Fibroblast of gingiva (primary cell): ENCODE measurements at regions not wholly inside any gene's neighbourhood (a gene's known extent, or its start where the extent isn't known, plus 50 kb on each side); places are given as distances from the start of the nearest gene placed in this dataset.
"Not testable (repeated sequence)": the region's sequence is repeated elsewhere in the genome, so short reads cannot be mapped to it uniquely, and the experiment has no call there.

Source experiments
- DNase-seq: peaks from one replicate; pipeline ENCODE4 v3.0.0-alpha.2; 2011; ENCODE audit warnings: low read depth

GRCh38 chr4:115609631-115610030 lies 496.2 kb upstream of the NDST4 start:
- no peak for DNase-seq

- DNase-seq, result no peak
Measured at GRCh38 chr4:115607311-115607710, 493.9 kb upstream of the NDST4 start.

GRCh38 chr4:115596265-115597001 lies 483.0 kb upstream of the NDST4 start:
- DNase-seq, result no peak

- DNase-seq, result no peak
Measured at GRCh38 chr4:115580901-115581300, 467.5 kb upstream of the NDST4 start.

- no peak for DNase-seq
Measured at GRCh38 chr4:115575851-115576250, 462.4 kb upstream of the NDST4 start.

- no peak for DNase-seq
Measured at GRCh38 chr4:115562506-115562905, 449.1 kb upstream of the NDST4 start.

- no peak for DNase-seq
Measured at GRCh38 chr4:115548123-115548522, 434.7 kb upstream of the NDST4 start.

- DNase-seq, result no peak
Measured at GRCh38 chr4:115537387-115537786, 424.0 kb upstream of the NDST4 start.

GRCh38 chr4:115529126-115529525 lies 415.7 kb upstream of the NDST4 start:
- no peak for DNase-seq

GRCh38 chr4:115519476-115519875 lies 406.1 kb upstream of the NDST4 start:
- not testable (repeated sequence) for DNase-seq

GRCh38 chr4:115515772-115516171 lies 402.4 kb upstream of the NDST4 start:
- no peak for DNase-seq

- no peak for DNase-seq
Measured at GRCh38 chr4:115515366-115515765, 401.9 kb upstream of the NDST4 start.

GRCh38 chr4:115514675-115515074 lies 401.3 kb upstream of the NDST4 start:
- DNase-seq, result no peak

GRCh38 chr4:115505326-115505725 lies 391.9 kb upstream of the NDST4 start:
- DNase-seq, result no peak

- DNase-seq, result no peak
Measured at GRCh38 chr4:115501656-115502055, 388.2 kb upstream of the NDST4 start.

- DNase-seq, result not testable (repeated sequence)
Measured at GRCh38 chr4:115493770-115494169, 380.4 kb upstream of the NDST4 start.

- no peak for DNase-seq
Measured at GRCh38 chr4:115491686-115492085, 378.3 kb upstream of the NDST4 start.

GRCh38 chr4:115489279-115489678 lies 375.9 kb upstream of the NDST4 start:
- DNase-seq, result no peak

- no peak for DNase-seq
Measured at GRCh38 chr4:115485402-115485801, 372.0 kb upstream of the NDST4 start.

GRCh38 chr4:115484479-115484878 lies 371.1 kb upstream of the NDST4 start:
- no peak for DNase-seq

- DNase-seq, result no peak
Measured at GRCh38 chr4:115470763-115471162, 357.3 kb upstream of the NDST4 start.

- DNase-seq, result not testable (repeated sequence)
Measured at GRCh38 chr4:115459301-115459700, 345.9 kb upstream of the NDST4 start.

GRCh38 chr4:115456231-115456630 lies 342.8 kb upstream of the NDST4 start:
- DNase-seq, result no peak

- DNase-seq, result no peak
Measured at GRCh38 chr4:115454228-115454627, 340.8 kb upstream of the NDST4 start.
